Germinal center (tissue), 1 donor: ENCODE measurements at regions not wholly inside any gene's neighbourhood (a gene's known extent, or its start where the extent isn't known, plus 50 kb on each side); places are given as distances from the start of the nearest gene placed in this dataset.

Source experiments
- DNase-seq: peaks from one replicate; pipeline ENCODE4 v3.0.0; 2012; ENCODE audit warnings: mixed read lengths, low spot score

DNA sequence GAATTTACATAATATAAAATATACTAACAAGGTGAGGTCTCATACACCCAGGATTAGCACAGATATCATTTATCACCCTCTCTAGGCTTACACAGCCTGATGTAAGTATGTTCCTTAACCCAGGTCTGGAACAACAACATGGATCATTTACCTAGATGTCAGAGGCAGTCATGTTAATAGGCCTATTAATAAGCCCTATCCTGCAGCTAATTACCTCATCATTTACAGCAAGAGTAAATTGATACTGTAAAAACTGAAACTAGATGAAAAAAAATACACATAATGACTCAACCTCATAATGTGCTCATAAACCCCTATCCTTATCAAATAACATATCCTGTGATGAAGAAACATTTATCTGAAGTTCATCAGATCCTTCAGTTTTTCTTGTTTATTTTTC, 334.3 kb upstream of the MANEA start:
- no peak for DNase-seq

DNA sequence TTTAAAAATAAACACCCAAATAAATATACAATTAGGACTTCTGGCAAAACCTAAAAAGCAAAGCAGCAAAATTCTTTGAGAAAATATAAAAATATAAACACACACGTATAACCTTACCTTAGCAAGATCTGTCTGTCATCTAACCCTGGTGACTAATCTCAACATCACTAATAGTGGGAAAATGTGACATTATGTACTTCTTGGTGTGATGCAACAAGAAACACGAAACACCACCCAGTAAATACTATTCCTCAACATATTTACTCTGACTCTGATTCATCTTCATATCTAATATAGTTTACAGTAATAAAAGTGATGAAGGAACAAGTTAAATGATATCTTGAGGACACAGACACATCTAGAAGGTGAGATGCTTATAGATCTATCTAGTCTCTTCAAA, 332.6 kb upstream of the MANEA start:
- DNase-seq, result no peak

DNA sequence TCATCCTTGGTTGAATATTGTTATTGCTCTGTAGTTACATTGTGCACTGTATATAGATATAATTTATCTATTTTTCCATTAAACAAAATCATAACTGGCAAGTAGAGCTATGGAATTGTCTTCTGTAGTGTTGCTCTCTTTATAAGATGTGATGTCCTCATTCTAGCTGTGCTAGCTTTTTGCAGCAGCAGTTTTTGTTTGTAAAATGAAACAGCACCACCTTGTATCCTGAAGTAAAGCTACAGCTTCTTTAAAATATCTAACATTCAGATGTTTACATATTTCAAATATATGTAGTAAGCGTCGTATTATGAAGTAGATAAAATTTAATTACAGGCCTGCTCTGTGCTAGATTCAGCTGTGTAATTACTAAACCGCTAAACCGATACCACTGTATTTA, 328.8 kb upstream of the MANEA start:
- DNase-seq, result no peak

DNA sequence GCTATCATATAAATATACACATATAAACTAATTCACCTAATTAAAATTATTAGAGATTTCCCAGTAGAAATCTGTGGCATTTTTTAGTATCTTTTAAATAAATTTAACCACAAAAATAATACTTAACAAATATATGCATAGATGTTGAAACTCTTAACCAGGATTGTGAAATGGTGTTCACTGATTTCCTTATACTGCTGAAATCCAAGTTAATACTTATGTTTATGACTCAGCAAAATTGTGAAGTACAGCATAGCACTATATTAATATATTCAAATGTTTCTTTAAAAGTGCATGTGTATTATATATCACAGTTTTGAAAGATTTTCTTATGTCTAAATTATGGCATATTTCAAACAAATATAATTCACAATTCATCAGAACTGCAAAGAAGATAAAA, 328.2 kb upstream of the MANEA start:
- no peak for DNase-seq

DNA sequence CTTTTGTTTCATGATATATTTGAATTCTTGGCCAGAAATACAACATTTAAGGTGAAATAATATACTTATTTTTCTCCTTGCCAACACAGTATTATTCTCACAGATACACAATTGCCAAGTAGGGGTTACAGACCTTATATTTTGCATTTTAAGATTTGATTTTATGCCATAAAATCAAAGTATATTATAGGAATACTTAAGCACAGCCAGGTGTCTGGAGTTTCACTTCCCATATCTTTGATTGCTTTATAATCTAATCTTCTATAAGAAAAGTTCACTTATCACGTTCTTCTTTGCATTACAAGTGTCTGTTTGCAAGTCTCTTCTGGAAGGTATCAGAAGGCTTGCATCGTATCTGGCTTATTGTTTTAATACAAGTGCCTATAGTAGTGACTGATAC, 327.7 kb upstream of the MANEA start:
- no peak for DNase-seq

DNA sequence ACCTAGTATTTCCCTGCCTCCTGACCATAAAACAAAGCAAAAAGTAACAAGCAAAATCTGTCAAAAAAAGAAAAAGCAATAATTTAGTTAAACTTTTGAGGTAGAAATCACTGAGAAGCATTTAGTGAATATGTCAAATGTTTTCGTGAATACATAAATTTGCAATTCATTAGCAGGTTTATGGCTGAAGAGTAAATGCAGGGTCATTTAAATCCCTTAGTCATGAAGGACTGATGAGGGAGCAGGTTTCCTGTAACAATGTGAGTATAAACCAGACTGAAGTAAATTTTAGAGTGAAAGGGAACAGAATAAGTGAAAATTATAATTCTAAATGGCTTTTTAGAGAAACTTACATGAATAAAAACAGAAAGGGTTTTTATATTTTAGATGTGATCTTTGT, 313.5 kb upstream of the MANEA start:
- no peak for DNase-seq

DNA sequence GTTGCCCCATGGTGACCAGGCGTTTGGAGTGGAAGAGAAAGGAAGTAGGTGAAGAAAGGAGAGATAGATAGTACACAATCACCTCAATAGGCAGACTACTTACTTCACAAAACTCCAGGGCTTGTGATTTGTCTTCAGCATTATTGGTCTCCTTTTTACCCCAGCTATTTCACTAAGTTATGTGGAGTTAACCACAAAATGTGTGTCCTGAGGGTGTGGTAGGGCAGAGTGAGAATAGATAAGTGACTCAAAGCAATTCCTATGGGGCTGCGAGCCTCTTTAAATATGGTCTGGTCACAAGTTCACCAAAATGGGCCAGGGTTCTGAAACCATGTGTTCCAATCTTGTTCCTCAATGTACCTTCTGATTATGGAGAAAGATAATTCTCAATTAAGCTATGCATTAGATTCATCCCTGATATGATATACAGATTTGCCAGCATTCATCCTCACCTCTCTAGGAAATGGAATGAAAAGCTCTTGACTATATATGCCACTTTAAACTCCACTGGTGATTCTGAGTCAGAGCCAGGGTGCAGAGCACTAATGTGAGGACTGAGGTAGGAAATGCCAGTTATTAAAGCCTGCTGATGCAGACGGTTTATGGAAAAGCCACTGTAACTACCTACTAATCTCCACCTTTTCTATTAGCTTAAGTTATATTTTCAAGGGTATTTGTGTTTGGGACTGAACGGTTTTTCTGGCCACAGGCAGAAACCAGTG, 310.6 kb upstream of the MANEA start:
- no peak for DNase-seq

DNA sequence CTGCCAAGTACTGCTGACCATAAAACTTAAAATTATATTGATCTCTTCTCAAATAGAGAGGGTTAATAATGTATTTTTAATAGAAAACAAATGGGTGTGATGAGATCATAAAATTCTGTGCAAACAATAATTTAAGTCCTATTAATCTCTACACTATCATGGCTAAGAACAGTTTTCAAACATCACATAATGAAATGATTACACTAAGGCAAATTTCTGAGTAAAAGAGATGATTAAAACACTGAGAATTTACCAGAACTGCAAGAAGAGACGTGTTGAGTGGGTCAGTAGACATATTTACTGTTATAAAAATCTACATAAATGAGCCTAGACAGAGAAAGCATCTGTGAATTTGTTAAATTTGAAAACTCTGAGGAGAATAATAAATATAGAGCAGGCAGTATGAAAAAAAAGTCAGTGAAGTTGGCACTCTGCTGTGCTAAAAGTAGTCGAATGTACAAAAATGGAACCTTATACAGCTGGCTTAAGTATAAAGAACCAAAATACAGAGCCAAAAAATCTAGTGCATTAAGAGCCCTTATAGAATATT, 302.6 kb upstream of the MANEA start:
- no peak for DNase-seq

DNA sequence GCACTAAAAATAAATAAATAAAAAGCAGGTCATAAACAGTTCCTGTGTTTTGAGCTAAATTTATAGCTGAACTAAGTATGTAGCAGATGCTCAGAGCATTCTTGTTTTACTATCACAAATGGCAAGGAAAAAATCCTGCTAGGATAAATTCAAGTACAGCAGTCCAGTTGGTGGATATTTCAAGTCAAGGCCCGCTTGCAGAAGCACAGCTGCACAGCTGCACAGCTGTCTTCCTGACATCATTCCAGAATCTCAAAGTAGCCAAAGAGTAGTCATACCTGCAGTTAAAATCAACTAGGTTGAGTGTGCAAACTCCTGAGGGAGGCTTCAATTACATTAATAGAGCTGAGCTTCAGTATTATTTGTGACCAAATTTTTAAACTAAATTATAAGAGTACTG, 297.7 kb upstream of the MANEA start:
- no peak for DNase-seq

DNA sequence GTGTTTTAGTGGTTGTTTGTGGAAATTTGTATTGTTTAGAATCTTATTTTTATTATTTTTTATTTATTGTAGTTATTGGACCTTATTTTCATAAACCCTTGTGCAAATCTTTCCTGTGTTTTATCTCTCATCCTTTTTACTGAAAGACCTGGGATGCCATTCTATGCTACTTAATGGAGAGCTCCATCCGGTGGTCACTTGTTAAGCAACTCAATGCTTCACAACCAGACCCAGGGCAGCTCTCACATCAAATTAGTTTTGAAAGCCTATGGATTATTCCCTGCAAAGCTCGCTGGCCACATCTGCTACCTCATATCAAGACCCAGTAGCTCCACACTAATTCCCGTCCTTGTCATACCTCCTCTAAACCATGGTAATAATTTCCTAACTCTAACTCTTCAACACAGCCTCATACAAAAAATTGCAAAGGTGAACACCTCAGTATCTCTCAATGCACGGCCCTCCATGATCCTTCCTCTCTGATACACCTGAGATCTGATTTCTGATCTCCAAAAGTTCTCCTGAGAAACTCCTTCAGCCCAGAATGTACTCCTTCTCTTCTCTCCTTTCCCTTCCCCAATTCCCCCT, 296.6 kb upstream of the MANEA start:
- DNase-seq, result no peak

DNA sequence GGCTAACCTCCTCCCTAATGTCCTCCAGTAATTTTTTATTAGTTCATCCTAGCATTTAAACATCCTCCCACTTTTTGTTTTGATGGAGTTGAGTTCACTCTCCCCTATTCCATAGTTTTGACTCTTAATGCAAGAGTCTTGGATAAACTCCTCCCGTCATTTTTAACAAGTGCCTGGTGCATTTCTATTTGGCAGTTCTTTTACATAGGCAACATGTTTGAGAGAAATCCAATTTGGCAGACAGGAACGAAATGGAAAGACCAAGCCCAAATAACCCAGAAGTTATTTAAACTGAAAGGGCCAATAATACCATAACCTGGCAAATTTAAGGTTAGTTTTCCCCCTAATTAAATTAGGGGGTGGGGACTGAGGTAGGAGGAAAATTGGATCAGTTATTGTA, 291.5 kb upstream of the MANEA start:
- no peak for DNase-seq

DNA sequence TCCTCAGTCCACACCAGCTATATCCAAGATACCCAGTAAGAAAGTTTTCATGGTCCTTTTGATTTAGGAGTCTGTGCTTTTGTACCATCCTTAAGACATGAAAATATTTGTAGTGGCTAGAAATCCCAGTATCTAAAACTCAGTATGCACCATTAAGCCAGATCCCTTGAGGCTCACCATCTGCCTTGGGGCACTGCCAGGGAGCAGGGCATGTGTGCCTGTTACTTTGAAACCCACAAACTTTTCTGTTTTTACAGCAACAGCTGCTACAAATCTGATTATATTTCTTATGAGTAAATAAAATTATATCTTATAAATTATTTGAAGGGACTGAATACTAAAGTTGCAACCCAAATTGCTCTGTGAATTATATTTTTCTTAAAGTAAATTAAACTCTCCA, 290.5 kb upstream of the MANEA start:
- DNase-seq, result no peak

DNA sequence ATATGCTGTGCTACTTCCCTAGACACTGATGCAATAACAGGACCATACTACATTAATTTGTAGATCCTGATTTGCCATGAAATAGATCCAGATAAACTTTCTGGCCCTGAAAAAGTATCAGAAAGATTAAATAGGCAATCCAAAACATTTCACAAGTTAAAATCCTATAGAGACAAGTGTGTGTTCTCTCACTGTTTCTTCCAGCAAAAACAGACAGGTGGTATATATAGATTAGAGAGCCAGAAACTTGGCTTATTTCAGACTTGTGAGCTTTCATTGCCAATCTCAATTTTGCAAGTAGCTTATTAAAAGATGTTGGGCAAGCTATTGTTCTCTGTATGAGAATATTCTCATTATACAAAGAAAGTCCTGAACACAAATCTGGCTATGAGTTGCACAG, 289.1 kb upstream of the MANEA start:
- no peak for DNase-seq

DNA sequence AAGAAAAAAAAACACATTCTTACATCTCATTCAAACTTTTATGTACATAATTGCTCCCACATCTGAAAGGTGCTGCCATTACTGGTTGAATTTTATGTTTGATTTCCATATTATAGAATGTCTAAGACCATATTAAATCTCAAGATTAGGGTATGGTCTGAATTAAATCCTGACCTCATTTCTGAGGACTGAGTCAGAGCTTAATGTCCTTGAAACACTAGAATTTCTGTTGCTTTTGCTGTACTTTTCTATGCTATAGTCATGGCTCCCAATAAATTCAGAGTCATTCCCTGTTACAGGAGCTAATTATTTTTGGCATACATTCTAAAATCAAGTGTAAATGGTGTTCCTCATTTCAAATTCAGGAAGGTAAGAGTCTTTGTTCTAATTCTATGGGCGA, 285.3 kb upstream of the MANEA start:
- no peak for DNase-seq

DNA sequence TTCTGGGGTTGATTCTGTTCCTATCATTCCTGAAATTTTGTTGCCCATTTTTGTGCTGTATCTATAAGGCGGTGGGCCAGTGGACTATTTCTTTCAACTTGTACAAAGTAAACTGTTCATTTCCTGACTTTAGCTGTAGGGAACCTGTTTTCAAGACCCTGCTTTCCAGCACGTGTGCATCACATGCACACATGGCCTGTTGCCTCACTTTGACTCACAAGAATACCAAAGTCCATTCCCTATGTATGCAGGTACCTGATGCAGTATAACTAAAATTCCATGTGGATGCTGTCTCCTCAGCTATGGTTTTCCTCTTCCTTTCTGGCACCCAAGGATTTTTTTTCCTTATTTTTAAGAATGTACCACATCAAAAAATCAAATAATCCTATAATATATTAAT, 284.1 kb upstream of the MANEA start:
- no peak for DNase-seq

DNA sequence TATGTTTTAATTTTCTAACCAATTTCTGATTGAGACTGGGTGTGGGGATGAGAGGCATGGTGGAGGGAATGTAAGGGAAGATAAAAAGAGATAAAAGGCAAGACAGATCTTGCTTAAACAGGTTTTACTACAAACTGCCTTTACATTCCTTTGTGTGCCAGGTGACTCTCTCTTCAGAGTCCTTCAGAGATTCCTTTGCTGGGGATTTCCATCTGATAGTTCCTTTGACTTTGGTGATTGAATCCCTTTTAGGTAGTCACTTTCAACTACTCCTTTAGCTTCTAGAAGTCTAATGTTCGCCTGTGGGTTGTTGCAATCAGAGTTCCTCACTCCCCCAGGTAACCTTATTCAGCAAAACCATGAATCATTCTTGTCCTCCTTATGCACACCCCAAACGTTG, 283.3 kb upstream of the MANEA start:
- DNase-seq, result no peak

DNA sequence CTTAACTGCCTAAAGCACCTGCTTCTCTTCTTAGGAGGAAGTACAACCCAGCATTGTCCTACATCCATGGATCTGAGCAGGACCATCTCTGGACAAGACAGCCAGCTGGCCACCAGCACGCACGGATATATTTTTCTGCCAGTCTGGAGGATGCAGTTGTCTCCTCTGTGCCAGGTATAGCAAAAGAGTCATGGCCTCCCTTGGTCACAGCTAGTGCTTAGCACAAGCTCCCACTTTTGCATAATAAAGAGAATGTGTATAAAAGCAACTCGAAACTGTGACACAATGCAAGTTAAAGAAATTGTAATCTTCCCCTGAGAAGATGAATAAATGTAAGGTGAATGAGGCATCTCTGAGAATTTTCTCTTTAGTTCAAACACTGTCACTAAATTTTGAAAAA, 267.8 kb upstream of the MANEA start:
- no peak for DNase-seq

DNA sequence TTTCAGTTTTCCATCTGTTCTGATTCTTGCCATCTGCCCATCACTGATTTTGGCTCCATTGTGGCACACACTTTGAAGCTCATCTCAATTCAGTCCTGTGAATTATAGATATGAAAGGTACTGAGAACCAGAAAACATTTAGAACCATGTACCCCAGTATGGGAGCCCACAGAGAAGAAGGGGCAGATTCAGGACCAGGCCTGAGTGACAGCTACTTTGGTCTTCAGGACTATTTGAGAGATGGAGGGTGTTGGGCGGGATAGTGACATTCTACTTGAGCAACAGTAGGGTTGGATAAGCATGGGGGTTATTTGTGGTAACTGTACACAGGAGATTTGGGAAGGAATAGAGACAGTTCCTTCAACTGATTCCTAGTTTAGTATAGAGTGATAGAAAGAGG, 259.2 kb upstream of the MANEA start:
- DNase-seq, result no peak

DNA sequence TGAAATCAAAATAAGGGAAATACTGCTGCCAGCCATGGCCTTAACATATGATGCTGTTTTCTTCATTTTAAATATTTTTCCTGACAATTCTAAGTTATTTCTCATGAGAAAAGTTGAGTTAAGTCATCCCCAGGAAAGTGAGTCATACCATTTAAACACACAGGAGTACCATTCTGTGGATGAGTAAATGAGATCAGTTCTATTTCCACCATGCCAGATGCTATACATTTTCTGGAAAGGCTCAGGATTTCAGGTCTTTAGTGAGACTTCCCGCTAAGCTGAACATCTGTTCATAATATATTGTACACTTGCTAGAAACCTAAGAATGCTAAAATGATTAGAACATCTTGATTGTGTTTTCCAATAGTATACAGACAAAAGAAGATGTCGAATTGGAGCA, 256.2 kb upstream of the MANEA start:
- no peak for DNase-seq

DNA sequence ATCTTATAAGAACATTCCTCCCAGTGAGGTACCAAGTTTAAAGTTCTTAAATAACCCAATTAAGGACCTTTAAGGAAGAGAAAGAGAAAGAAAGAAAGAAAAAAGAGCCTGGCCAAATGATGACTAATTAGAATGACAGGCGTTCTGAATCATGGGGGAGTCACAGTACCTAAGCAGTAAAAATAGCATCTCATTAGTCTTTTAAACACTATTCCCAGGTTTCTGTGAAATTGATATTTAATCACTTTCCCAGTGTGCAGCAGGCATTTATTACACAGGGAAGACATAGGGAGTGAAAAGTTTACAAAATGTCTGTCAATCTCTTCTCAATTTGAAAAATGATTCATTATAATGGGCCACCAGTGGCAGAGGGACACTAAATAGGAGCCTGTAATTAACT, 251.4 kb upstream of the MANEA start:
- DNase-seq, result no peak

DNA sequence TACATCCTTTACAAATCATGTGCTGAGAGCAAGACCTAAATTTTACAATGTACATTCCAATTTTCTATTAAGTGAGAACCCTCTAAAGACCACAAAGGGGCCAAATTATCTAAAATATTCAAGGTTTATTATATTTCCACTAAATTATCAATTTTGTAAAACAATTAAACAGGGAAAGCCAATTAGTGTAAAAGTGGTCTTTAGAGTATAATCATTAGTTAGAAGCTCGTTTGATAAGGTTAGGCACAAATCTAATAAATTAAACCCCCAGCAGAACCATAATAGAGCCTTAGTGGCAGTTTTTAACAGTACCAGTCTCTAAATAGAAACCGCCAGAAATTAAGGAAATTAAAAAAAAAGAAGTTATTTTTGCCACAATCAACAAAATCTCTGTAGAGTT, 249.1 kb upstream of the MANEA start:
- no peak for DNase-seq

DNA sequence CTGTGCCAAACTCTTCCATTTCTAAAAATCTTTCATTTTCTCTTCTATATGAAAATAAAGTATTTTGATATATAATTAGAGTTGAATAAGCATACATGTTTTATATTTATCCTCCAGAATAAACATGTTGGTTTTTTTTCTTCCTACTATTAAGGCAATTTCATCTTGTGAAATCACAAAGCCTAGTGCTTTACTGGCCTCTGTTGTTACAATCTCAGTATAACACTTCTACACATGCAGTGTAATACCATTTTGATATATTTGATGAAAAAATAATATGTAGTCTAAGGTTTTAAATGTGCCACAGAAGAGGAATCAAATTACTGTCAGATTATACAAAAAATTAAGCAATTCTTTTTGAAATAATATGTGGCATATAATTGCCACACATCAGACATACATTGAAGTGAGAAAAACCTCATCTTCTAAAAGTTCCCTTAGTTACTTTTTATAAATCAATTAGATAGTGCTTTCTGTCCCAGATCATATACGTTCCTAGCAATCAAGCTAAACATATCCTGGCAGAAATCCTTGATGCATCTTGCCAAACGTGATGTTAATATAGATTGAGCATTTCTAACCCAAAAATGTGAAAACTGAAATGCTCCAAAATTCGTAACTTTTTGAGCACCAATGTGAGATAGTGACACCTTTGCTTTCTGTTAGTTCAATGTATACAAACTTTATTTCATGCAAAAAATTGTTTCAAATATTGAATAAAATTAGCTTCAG, 225.1 kb upstream of the MANEA start:
- no peak for DNase-seq

DNA sequence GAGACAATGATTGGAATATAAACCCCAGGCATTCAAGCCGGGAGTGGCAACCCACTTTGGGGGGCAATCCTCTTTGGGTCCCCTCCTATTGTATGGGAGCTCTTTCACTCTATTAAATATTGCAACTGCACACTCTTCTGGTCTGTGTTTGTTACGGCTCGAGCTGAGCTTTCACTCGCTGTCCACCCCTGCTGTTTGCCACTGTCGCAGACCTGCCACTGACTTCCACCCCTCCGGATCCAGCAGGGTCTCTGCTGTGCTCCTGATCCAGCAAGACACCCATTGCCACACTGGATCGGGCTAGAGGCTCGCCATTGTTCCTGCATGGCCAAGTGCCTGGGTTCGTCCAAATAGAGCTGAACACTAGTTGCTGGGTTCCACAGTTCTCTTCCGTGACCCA, 222.8 kb upstream of the MANEA start:
- DNase-seq, result no peak
